Adrenal gland (tissue), 5 donors: ENCODE measurements at regions not wholly inside any gene's neighbourhood (a gene's known extent, or its start where the extent isn't known, plus 50 kb on each side); places are given as distances from the start of the nearest gene placed in this dataset.

ENCODE experiments used
- POLR2A ChIP-seq, 2 donors: fragments of 450-650 bp; IDR thresholded peaks; one replicate each; pipeline ENCODE4 v1.6.1; 2017; ENCODE audit warnings: antibody characterized with exemption in 2 of 2, mild to moderate bottlenecking in 2 of 2, moderate library complexity in 1 of 2
- TF ChIP-seq, protein P1 (sequence below), 6 experiments: fragments of 450-650 bp in 4 of 6; fragments of 200-600 bp in 2 of 6; sonication (generic) in 1 of 6; IDR thresholded peaks; 1 replicate in 5 of 6; 2 replicates in 1 of 6; pipeline versions ENCODE4 v1.5.1 to v1.8.0; 2016 to 2021; ENCODE audit warnings: antibody characterized with exemption in 6 of 6, mild to moderate bottlenecking in 2 of 6, moderate library complexity in 1 of 6
- donor health status: DM: no; HTN: no; CAD: no.

- TF ChIP-seq, protein P1, sequence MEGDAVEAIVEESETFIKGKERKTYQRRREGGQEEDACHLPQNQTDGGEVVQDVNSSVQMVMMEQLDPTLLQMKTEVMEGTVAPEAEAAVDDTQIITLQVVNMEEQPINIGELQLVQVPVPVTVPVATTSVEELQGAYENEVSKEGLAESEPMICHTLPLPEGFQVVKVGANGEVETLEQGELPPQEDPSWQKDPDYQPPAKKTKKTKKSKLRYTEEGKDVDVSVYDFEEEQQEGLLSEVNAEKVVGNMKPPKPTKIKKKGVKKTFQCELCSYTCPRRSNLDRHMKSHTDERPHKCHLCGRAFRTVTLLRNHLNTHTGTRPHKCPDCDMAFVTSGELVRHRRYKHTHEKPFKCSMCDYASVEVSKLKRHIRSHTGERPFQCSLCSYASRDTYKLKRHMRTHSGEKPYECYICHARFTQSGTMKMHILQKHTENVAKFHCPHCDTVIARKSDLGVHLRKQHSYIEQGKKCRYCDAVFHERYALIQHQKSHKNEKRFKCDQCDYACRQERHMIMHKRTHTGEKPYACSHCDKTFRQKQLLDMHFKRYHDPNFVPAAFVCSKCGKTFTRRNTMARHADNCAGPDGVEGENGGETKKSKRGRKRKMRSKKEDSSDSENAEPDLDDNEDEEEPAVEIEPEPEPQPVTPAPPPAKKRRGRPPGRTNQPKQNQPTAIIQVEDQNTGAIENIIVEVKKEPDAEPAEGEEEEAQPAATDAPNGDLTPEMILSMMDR (IDR thresholded peaks at IDR 0.05) = no peak
- TF ChIP-seq POLR2A (IDR thresholded peaks at IDR 0.05) = no peak
Measured at GRCh38 chr12:63445224-63445880, 222.9 kb downstream of the DPY19L2 start.
